Cerebellar cortex (tissue), 1 donor: ENCODE measurements at regions not wholly inside any gene's neighbourhood (a gene's known extent, or its start where the extent isn't known, plus 50 kb on each side); places are given as distances from the start of the nearest gene placed in this dataset.

Experiments used
- DNase-seq: peaks from one replicate; pipeline ENCODE4 v3.0.0-alpha.2; 2015; ENCODE audit warnings: low spot score

DNA sequence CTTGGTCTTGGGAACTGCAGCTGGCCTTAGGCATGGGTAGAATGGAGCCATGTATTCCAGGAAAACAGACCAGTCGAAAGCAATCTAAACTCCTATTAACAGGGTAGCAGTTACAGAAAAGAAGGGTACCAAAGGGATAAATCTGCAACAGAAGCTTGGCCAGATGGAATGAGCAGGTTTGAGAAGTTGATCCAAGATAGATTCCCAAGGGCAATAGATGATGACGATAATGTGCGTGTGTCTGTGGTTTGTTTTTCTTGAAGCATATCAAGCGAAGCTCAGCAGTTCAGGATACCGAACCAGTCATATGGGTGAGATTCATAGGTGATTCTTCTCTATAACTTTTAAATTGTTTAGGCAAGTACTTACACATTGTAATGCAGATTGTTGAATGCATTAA lies 203.8 kb upstream of the SEMA6D start:
- DNase-seq: no peak

DNA sequence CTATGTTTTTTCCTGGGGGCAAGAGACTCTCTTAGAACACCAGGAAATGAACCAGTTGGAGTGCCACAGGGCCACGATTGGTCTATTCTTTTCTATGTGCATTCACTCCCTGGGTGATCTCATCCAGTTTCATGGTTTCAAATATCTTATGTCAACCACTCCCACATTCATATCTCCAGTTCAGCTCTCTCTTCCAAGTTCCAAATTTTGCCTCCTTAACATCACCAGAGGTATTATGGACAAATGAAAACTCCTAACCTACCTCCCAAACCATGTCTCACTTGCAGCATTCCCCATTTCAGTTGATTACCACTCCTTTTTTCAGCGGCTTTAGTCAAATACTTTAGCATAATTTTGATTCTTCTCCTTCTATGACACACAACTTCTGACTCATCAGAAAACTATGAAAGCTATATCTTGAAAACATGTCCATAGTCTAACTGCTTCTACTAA lies 203.1 kb upstream of the SEMA6D start:
- no peak for DNase-seq

DNA sequence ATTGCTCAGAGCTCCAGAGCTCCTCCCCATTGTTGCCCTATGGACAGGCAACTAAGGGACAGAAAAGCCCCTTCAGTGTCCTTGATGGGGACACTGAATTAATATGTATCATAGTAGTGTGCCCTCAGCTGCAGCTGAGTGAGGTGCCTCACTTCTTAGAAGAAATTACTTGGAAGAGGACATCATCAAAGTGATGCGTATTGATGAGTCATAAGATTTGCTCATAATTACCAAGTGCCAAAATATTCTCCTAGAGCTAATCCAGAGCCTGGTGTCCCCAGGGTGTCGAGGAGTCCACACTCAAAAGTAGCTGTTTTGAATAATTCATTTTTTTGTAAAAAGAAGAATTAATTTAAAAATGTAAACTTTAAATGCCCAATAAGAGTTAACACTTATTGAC lies 200.7 kb upstream of the SEMA6D start:
- no peak for DNase-seq

DNA sequence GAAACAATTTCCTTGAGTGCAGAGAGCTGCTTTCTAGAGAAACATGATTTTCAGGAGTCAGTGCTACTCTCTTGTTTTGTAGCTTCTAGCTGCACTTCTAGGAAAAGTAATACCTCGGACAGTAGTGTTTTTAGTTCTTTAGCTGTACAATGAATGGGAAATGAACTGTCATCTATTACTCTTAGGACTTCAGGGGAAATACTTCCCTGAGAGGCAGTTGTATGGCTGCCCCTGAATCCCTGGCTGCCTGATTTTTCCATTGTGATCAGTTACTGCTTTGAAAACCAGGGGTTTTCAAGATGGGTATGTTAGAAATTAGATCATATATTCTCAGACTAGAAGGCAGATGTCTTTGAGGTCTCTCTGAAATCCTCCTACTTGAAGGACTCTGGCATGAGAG lies 200.3 kb upstream of the SEMA6D start:
- no peak for DNase-seq

DNA sequence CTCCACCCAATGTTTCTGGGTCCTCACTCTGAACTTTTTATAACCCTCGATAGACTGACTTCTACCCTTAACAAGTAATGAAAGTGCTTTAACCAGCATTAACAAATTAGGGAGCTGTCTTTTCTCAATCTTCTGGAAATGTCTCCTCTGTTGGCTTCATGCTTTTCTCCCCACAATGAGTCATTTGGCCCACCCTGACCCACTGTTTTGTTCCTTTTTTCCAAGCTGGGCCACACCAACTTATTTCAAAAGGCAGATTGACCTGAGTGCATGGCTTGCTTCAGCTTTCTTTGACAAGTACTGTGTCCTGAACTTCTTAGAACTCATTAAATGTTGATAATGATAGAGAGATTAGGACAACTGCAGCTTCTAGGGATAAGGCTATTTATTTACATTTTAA lies 199.6 kb upstream of the SEMA6D start:
- DNase-seq: no peak

DNA sequence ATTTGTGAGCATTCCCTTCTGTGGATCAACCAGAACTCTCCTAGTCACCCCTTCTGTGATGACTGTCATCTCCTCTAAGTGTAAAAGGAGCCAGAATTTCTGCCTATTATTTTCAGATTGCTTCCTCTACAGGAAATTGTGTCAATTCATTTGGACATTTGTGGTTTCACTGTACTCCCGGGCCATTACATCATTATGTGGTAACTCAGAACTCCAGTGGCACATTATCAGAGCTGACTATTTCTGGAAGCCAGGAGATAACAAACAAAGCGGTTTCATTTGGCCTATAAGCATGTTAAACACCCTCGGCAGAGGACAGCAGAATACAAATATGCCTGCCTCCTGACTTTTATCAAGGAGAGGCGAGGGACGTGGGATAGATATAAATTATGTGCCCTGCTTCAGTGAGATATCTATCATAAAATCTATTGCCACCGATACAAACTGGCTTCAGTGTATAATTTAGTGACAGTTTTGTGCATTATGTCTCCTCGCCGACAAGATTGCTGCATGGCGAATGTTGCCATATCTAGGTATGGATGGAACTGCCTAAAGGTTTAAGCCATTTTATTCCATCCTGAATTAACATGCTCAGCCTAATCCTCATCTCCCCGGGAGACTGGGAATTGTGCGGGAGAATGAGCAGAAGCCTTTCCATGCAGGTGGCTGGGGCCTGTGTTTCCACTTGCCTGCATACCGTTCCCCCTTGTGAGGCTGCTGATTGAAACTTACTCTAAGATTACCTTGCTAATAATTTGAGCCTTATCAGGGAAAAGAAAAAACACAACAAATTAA lies 193.4 kb upstream of the SEMA6D start:
- no peak for DNase-seq

DNA sequence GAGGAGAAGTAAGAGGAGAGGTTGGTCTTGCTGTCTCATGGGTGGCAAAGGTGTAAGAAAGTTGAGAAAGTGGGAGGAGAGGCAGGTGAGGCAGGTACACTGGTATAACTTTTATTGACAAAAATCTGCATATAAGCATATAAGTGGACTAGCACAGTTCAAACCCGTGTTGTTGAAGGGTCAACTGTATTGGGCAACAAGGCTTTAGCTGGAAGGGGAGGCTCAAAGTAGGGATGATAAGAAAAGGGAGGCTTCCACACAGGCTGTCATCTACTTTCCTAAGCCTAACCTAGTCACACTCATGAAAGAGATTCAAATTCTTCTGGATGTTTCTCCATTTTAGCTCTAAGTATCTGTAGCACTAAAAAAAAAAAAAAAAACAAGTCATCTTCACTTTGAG lies 188.1 kb upstream of the SEMA6D start:
- no peak for DNase-seq

DNA sequence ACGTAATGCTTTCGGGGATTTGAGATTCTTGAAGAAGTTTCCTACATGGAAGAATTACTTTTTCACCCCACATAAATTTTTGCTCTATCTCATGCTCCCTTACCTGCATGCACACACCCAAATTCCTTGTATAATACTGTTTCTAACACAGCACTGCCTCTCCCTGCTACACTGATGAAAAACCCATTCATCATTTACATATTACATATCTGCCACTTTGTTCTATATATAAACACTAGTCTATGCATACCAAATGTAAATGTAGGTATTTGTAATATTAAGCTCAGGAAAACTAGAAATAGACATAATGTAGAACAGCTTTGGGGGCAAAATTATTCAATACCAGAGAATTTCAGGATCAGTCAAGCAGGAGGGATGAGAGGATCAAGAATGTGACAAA lies 182.6 kb upstream of the SEMA6D start:
- no peak for DNase-seq

DNA sequence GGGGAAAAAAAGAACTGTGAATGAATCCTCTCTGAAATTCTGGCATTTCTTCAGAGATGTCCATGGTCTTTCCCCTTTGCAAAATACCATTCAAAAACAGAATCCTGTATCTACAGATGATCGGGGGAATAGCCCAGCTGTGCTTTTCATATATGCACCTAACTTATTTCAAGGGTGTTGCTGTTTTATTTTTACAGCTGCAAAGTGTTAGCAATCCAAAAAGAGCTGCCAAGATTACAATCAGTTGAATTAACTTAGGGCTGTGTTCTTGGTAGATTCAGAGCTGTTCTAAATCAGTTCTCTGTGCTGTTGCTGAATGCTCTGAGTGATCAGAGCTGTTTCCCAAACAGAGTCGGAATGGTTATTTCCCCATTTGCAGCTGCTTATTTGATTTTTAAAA lies 175.7 kb upstream of the SEMA6D start:
- no peak for DNase-seq

DNA sequence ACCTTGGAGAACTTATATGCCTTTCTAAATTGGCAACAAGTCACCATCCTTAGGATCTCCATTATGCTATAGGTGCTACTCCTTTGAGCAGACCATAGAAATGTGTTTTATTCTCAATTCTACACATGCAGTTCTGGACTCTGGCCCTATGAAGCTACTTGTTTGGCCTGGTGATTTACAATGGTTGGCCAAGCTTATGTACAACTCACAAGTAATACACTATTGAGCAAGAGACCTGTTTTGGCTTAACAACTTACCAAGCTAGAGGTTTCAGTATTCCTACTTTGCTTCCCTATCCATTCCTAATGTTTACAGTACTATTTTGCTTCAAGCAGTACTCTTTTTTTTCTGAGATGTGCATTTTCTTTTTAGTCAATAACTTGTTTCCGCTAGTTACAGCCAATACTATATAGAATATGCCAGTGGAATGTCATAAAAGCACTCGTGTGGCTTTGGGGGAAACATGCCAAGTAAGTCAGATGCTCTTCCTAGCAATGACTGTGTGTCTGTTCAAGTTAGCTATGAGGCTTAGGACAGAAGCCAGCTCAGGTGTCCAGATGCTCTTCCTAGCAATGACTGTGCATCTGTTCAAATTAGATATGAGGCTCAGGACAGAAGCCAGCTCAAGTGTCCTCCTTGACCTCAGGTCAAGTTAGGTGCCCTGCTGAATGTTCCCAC lies 174.9 kb upstream of the SEMA6D start:
- no peak for DNase-seq

DNA sequence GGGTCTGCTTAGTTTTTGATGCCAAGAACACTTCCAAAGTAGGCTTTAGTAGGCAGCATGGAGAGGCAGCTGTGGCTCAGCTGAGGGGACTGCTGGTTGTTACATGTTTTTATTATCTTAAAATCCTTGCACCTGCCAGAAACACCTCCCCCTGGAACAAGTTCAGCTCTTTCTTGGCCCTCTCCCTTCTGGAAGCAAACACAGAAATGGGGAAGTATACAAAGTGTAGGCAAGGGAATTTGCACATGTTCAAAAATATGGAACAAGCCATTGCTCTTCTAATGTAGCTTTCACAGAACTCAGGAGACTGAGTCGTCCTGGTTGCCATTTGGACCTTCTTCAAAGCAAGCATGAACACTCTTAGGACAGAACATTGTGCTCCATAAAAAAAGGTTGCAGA lies 169.1 kb upstream of the SEMA6D start:
- DNase-seq: no peak

DNA sequence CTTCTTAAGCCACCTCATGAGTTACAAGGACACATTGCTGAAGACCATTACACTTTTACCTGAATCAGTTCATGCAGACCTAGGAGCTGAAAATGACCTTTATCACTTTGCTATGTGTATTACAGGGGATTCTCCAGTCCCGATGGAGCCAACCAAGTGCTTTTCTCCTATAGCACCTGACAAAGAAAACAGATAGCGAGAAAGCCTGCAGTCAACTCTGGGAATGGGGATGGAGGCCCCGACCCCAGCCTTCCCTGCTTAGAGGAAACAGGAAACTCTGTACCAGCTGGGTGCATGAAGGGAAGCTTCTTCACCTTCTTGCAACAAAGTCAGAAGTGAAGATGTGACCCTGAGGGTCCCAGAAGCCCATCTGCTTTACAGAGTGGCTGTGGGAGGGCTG lies 168.3 kb upstream of the SEMA6D start:
- DNase-seq: no peak

DNA sequence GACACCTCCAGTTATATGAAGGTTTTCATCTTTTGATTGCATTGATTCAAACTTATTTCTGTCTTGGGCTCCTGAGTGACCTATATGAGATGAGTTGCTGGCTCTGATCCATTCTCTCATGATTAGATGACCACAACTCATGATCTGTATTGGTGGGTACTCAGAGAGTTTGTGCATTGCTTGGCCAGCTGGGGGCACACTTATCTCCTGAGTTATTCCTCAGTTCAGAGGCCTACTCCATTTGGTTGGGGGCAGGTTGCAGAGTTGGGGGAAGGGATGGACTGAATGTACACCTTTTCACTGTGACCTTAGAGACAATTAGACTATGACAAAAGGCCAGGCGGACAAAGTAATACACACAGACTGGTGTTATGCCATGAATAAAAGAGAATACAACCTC lies 166.2 kb upstream of the SEMA6D start:
- DNase-seq: no peak

DNA sequence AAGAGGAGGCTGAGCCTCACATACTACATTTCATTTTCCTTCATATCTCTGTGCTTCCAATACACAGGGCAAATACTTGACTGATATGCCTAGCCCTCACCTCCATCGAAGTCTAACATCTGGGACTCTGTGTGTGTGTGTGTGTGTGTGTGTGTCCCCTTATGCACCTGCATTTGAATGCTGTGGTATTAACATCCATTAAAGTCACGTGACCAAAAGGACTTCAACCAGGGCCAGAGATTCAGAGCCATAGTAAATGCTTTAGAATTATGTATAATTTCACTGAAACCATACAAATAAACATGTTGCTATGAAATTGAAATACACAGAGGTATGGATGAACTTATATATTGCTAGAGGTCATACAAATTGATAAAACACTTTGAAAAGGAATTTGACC lies 165.8 kb upstream of the SEMA6D start:
- no peak for DNase-seq

DNA sequence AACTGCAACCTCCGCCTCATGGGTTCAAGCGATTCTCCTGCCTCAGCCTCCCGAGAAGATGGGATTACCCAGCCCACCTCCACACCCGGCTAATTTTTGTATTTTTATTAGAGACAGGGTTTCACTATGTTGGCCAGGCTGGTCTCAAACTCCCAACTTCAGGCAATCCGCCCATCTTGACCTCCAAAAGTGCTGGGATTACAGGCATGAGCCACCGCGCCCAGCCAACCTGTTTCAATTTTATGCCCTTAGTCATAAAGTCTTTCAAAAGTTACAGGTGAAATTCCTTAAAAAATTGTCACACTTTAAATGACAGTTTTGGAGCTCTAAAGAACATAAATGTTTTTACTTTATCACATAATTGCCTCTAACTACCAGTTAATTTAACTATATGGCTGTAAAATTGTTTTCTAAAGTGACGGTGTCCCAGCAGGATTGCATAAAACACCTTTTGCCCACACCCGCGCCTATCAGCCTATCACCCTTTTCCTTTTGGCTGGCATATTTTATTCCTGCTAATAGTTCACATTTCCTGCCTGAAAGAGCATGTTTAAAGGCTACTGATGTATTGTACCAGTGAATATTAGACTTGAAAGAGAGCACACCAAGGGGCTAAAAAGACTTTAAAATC lies 164.2 kb upstream of the SEMA6D start:
- DNase-seq: no peak

DNA sequence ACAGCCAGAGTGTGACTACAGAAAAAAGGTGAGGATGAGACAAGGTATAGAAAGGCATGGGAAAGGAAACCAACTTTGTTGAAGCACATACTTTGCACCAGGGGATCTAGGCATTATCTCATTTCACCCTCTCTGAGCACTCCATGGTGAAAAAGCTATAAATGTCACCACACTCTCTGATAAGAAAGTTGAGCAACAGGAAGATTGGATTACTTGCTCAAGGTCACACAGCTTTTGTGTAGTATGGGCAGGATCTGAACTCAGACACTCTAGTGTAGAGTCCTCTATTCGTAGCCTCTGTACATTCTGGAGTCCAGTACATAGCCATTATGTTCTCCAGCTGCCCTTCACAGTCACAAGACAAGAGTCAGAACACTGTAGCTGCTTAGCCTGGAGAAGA lies 163.4 kb upstream of the SEMA6D start:
- DNase-seq: no peak

DNA sequence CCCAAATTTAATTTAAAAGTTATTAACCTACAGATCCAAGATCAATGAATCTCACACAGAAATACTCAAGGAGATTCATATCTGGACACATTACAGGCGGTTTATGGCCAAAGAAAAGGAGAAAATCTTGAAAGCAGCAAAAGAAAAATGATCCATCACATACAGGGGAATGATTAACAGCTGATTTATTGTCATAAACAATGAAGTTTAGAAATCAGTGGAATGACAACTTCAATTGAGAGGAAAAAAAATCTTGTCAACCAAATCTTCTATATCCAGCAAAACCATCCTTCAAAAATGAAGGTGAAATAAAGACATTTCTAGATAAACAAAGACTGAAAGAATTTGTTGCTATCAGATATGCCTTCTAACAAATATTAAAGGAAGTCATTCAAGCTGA lies 156.2 kb upstream of the SEMA6D start:
- DNase-seq: no peak

DNA sequence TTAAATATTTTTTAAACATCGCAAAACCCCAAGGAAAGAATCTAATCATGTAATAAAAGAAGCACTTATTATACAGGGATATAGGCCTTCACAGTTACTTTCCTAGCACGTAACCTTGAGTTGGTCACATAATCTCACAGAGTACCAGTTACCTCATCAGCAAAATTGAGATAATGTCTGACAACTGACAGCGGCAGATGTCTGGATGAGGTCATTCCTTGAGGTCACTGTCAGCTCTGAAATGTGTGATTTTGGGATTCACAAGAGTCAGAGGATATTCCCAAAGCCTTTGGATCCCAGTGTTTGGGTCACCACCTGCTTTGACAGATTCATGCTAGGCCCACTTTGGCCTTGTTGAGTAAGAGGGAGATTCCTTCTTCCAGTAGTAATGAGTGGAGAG lies 151.4 kb upstream of the SEMA6D start:
- DNase-seq: no peak

DNA sequence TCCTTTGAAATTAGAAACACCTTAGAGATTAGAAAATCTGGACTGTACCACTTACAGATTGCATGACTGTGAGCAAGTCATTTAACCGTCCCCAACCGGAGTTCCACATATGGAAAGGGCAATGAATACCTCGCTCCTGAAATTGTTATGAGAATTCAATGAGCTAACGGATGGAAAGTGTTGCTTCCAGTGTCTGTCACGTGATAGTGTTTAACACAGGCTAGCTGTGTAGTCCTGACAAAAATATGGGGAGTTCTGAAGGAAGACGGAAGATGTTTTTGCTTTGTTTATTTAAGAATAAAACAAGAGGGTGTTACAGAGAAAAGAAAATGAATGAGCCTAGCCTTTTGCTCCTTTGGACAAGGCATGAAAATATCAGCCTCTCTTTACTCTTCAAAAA lies 150.7 kb upstream of the SEMA6D start:
- no peak for DNase-seq

DNA sequence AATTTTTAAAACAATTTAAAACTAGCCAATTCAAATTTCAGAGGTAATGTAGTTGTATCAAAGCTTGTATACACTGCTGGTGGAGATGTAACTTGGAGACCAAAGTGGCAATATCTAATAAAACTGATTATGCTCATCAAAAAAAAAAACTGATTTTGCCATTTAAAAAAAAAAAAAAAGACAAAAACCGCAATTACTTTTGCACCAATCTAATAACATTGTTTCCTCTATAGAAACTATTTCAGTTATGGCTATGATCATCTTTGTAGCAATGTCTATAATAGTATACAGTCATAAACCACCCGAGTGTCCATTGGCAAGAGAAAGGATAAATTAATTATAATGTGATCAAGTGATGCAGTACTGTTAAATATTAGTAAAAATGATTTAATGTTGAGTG lies 149.3 kb upstream of the SEMA6D start:
- no peak for DNase-seq

DNA sequence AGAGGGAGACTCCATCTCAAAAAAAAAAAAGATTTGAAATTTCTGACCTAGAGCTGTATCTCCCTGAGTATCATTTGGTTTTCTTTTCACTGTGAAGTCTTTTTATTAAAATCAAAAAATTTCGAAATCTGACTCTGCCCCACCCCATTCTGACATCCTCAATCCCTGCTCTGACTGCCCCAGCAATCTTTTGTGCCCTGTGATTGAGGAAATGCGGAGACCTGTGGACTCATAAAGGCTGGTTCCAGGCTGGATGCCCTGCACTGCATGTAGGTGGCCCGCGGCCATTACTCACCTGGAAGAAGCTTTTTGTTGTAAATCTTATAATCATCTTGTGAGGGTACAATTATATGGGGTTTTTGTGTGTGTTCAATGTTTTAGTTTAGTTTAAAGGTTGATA lies 147.3 kb upstream of the SEMA6D start:
- no peak for DNase-seq

DNA sequence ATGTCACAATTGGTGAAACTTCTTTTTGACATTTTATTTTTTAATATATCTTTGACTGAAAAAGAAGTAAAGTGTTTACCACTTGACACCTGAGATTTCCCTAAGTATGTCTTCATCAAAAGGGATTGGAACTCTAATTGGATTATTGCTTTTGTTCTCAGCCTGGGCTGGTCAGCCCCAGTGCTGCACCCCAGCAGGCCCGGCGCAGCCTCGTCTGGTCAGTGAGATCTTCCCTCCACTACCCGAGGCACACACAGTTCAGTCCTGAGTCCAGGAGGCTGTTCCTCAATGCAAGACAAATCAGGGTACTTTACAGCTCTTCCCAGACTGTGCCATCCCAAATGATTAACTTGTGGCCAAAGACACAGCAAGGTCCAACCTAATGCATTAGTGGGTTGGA lies 146.9 kb upstream of the SEMA6D start:
- DNase-seq: no peak

DNA sequence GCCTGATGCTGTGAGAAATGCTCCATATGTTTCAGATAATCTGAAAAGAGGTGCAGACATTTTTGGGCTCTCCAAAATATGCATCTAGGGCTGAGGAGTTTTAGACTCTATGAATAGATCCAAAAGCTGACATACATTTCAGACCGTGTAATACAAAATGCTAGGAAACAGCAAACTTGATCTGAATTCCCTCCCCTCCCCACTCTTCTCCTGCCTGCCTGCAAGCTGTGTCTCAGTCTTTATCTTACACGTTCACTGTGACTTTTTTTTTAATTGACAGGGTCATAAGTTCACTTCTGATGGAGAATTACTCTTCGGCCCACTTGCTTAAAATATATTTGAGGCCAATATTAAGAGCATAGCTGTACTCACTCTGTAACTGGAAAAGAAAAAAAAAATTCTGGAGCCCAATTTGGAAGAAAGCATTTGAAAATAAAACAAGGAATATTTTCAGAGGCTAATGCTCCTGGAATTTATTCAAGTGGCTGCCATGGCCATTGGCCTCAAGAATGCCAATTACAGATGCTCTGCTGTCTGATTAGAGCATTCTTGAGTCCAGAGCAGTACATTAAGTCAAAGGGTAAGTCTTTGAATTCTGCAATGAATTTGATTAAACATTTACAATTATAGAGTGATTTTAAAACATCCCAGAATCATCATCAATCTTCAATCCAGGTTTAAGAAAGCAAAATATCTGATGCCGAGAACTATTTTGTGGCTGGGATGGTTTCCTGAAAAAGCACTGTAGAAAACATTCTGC lies 146.2 kb upstream of the SEMA6D start:
- DNase-seq: no peak
